ENCODE measurements at regions not wholly inside any gene's neighbourhood (a gene's known extent, or its start where the extent isn't known, plus 50 kb on each side); places are given as distances from the start of the nearest gene placed in this dataset.

DNA sequence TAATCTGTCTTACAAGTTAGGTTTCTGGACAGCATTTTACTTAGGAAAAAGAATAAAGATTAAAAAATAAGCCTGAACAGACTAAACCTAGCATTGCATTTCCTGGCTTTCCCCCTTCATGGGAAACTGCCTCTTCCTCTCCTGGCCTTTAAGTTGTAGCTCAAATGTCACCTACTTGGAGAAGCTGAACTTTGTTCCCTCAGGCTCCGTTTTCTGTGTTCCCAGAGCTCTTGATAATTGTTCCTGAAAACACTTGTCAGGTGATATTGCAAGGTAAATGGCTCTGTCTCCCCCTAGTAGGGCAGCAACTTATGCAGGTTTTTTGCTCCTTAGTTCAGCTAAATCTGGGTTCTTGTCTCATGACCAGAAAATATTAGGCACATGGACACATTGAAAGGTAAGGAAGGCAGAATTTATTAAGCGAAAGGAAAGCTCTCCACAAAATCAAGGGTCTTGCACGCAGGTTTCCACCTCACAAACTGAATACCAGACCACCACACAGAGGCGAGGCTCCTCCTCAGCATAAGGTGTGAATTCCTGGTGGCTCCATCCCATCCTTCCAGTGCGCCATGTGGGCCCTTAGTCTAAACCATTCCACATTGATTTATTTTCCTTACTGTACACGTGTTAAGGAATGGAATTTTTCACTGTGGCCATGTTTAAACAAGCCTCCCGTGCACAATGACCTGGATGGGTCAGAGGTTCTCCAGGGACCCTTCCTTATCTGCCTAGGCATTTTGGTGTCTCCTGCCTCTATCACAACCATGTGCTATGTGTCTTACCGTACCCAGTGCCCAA, 229.3 kb downstream of the HNMT start:
- in situ Hi-C loops (cut with HindIII; ENCODE audit: low pct_unique_long_range_greater_than_20kb, low sequenced_read_pairs), result no loop called here
- no peak for DNase-seq (ENCODE audit: low read depth, low spot score)

DNA sequence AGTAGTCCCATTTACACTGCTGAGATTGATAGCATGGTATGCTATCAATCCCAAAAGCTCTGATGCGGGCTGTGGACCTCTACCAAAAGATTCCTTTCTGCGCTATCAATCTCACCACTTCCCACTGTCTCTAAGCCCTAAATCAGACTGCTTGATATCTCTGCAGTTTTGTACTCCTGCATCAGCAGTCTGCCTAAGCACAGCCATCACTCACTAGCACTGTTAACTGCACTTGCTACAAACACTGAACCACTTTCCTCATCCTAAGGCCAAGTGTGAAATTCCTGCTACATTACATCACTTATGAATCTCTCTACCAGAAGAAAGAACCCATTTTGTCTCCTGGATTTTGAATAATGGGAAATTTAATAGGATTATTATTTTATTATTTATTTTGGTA, 237.0 kb downstream of the HNMT start:
- DNase-seq (ENCODE audit: low read depth, low spot score), result no peak
- in situ Hi-C loops (cut with HindIII; ENCODE audit: low pct_unique_long_range_greater_than_20kb, low sequenced_read_pairs), result no loop called here

DNA sequence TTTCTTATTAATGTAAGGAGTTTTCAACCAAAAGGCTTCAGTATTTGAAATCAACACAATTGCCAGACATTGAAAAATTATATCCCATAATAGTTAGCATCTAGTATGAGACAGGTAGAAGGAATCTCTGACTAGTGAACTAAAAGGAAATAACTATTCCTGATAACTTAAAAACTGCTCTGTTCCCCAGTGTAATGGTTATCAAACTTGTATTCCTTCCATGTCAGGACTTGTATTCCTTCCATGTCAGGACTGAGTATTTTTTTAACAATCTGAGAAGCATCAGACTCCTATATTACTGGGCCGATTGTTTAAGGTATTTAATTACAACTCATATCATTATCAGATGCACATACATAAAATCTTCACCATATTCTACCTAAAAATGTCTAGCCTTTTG, 238.5 kb downstream of the HNMT start:
- no peak for DNase-seq (ENCODE audit: low read depth, low spot score)
- in situ Hi-C loops (cut with HindIII; ENCODE audit: low pct_unique_long_range_greater_than_20kb, low sequenced_read_pairs), result no loop called here

DNA sequence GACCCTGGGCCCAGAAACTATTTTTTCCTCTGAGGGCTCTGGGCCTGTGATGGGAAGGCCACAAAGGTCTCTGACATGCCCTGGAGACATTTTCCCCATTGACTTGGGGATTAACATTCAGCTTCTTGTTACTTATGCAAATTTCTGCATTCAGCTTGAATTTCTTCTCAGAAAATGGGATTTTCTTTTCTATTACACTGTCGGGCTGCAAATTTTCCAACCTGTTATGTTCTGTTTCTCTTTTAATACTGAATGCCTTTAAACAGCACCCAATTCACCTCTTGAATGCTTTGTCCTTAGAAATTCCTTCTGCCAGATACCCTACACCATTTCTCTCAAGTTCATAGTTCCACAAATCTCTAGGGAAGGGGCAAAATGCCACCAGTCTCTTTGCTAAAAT, 241.0 kb downstream of the HNMT start:
- no peak for DNase-seq (ENCODE audit: low read depth, low spot score)
- in situ Hi-C loops (cut with HindIII; ENCODE audit: low pct_unique_long_range_greater_than_20kb, low sequenced_read_pairs), result no loop called here

DNA sequence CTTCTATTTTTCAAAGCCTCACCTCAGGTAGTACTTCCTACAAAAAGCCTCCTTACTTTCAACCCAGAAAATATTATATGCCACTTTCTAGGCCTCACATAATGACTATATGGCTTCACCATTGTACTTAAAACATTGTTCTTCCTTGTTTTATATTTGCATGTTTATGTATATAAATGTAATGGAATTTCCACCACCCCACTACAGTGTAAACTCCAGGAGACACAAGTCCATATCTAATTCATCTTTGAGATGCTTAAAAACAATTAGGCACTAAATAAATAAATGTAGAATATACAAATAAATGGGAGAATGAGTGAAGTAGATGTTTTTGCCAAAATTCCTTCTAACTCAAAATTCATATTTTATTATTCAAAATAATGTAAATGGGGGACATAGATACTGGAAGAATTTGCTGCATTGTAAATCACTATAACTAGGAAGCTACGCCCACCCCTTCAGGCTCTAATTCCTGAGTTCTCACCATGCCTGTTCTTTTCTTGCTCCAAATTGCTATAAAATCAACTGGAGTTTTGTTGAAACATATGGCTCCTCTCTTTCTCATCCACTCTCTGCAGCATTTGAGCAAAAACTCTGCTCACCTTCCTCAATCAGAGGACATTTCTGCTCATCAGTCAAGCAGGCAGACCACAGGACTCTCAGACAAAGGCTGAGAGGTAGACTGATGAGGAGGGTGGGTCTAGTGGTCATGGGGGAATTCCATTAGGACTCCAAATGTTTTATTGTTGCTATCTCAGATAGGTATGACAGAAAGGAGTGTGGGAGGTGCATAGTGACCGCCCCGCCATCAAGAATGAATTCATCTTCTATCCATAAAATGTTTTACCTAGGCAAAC, 243.0 kb downstream of the HNMT start:
- DNase-seq (ENCODE audit: low read depth, low spot score), result no peak
- in situ Hi-C loops (cut with HindIII; ENCODE audit: low pct_unique_long_range_greater_than_20kb, low sequenced_read_pairs), result no loop called here

DNA sequence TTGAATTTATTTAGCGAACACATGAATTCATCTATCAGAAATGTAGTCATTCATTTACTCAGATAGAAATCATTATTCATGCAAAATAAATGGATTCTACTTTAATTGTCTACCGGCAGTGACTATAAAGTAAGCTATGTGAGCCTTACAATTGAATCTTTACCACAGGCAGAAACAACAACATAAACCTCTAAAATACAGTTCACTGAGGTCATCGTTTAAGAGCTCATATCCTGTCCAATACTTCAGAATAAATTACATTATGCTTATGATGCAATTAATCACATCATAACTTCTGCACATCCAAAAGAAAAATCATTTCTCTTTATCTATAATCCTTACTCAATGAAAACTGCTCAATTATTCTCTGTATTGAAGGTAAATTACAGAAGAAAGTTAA, 244.7 kb downstream of the HNMT start:
- no peak for DNase-seq (ENCODE audit: low read depth, low spot score)
- in situ Hi-C loops (cut with HindIII; ENCODE audit: low pct_unique_long_range_greater_than_20kb, low sequenced_read_pairs), result no loop called here

DNA sequence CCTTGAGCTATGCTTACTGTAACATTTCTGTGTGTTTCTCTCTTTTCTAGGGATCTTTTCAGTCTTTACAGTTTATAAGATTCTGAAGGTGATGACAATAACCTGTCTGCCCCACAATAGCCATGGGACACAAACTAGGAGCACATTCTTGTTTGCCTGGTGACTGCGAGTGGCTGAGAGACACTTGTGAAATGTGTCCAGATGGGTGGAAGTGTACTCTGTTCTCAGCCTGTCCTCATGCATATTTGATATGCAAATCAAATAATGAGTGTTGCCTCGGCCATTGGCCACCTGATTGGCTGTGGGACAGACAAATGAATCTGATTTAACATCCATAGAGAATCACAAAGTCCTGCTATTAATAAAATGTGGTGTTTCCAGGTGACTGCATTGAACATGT, 246.2 kb downstream of the HNMT start:
- in situ Hi-C loops (cut with HindIII; ENCODE audit: low pct_unique_long_range_greater_than_20kb, low sequenced_read_pairs), result no loop called here

DNA sequence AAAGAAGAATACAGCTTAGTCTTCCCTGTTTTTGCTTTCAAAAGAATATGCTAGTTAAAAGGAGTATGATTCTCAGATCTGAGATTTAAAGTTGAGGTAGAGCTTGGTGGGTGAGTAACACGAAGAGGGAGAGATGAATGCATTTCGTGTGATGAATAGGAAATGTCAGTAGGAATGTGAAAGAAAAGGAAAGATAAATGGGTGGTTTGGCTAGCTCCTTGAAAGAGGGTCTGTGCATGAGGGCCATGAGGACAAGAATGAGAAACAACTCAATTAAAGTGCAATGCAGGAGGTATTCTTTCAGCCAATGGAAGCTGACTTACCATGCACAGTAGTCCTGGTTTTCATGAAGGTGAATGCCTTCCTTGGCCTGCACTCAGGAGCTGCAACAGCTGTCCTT, 248.2 kb downstream of the HNMT start:
- DNase-seq (ENCODE audit: low read depth, low spot score), result no peak
- in situ Hi-C loops (cut with HindIII; ENCODE audit: low pct_unique_long_range_greater_than_20kb, low sequenced_read_pairs), result no loop called here

More for the DNA sequence above, 246.2 kb downstream of the HNMT start:
- no peak for DNase-seq (ENCODE audit: low read depth, low spot score)

DNA sequence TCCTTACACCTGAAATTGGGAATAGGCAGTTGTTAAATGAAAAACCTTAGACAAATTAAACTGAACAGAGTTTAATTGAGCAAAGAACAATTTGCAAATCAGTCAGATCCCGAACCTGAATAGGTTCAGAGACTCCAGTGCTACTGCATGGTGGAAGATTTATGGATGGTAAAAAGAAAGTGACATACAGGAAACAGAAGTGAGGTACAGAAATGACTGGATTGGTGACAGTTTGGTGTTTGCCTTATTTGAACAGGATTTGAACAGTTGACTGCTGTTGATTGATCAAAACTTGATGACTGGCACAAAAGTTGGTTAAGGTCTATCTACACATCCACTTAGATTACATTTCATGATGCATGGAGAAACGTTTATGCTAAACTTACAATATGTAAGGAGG, 248.8 kb downstream of the HNMT start:
- in situ Hi-C loops (cut with HindIII; ENCODE audit: low pct_unique_long_range_greater_than_20kb, low sequenced_read_pairs), result no loop called here
- DNase-seq (ENCODE audit: low read depth, low spot score), result no peak

DNA sequence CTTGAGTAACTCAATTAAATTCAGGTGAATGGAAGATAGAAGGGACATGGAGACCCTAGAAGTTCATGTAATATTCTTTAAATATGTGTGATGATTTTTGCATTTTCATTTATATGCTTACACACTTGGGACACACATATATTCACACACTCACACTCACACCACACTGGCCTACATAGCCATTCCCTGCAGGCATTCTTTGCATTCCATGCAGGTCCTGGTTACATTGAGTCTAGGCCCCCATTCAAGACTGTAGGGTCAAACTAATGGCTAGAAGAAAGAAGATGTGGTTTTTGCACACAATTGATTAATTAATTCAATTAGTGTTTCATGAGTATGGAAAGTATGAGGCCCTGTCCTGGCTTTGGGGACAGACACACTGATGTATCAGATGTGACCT, 249.4 kb downstream of the HNMT start:
- DNase-seq (ENCODE audit: low read depth, low spot score), result no peak
- in situ Hi-C loops (cut with HindIII; ENCODE audit: low pct_unique_long_range_greater_than_20kb, low sequenced_read_pairs), result no loop called here

DNA sequence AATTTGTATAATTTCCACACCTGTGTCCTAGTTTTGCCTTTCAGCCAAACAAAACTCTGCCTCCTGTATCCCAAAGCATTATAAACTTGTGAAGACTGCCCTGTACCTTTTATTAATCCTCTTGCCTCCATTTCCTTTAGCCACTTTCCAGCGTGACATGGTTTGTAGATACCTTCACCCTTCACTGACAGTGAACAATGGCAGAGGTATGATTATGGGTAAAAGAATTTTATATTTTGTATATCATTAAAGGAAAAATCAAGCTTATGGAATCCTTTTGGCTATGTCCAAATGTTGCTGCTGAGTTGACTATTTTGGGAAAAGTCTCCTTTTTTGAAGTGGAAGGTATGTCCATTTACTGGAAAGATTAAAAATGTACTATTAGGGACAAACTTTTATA, 251.7 kb downstream of the HNMT start:
- in situ Hi-C loops (cut with HindIII; ENCODE audit: low pct_unique_long_range_greater_than_20kb, low sequenced_read_pairs), result no loop called here
- no peak for DNase-seq (ENCODE audit: low read depth, low spot score)

DNA sequence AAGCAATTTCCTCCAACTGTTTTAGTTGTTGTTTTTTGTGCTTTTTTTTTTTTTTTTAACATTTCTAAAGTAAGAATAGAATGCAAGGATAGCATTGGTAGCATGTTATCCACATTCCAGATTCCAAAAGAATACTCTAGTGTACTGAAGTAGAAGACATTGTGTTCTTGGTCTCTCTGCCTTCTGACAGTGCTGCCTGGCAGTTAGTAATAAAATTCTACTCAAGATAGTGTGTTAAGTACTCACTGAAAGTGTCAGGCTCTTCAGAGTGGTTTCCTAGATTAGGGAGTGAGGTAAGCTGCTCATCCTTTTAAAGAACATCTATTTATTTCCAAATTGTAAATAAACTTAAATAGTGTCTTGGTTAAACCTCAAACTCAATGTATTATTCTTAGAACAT, 253.7 kb downstream of the HNMT start:
- no peak for DNase-seq (ENCODE audit: low read depth, low spot score)
- in situ Hi-C loops (cut with HindIII; ENCODE audit: low pct_unique_long_range_greater_than_20kb, low sequenced_read_pairs), result no loop called here

DNA sequence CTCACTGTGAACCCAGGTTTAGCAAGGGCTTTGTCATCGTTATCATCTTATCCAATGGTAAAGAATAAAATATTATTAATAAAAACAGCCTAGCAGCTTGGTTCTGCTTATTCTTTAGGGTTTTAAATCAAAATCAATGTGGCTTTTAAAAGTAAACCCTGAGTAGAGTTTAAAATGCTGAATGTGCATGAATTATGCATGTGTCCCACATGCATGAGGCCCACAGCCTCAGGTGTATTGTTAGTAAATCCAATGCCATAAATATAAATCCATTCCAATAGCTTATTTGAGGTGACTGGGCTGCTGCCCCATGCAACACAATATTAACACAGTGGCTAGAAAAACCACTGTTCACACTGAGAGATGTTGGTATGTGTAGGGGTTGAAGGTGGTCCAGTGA, 254.1 kb downstream of the HNMT start:
- in situ Hi-C loops (cut with HindIII; ENCODE audit: low pct_unique_long_range_greater_than_20kb, low sequenced_read_pairs), result no loop called here
- no peak for DNase-seq (ENCODE audit: low read depth, low spot score)

DNA sequence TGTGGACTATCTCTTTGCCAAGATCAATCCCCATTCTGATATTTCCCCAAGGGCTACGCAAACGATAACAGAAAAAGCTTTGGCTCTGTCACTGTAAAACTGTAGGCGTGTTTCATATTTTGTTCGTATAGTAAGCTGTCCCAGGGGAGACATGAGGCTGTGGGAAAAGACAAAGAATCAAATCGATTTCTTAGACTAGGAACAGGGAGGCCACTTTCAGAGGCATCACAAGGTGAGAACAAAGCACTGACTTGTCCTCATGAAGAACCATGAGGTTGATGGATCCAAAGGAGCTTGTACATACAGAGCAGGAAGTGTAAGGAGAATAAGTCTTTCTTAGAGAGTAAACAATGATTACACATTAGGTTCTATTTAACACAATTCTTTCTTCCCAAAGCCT, 255.7 kb downstream of the HNMT start:
- DNase-seq (ENCODE audit: low read depth, low spot score), result peak; percentile 93
- in situ Hi-C loops (cut with HindIII; ENCODE audit: low pct_unique_long_range_greater_than_20kb, low sequenced_read_pairs), result no loop called here

DNA sequence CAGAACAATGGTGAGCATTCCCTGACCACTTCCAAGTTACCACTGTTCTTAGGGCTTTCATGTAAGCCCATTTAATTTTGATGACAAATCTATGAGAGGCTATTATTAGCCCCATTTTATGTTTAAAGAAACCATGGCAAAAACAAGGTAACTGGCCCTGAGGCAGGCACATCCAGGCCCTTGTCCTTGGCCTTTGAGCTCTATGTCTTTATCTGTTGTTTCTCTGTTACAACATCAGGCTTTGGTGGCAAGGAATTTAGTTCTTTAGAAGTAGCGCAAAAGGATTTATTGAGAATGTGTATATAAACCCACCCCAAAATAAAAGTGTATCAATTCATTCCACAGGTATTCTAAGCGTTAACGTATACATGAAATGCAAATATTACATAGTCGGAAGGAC, 257.1 kb downstream of the HNMT start:
- in situ Hi-C loops (cut with HindIII; ENCODE audit: low pct_unique_long_range_greater_than_20kb, low sequenced_read_pairs), result no loop called here

DNA sequence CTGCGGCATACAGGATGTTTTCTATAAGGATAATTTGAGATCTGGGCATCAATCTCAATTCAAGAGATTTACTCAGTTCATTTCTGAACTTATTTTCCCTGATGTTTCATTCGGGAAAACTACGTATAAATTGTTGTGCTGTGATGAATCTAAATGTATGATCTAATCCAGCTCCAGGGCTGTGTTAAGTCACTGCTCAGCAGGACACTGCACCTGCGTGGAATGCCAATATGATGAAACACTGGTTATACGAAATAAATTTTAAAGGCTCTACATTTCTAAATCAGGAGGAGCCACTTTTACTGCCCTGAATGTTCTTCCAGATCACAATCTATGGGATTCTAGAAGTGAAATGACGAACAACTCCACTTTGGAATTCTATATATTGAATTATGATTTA, 259.0 kb downstream of the HNMT start:
- no peak for DNase-seq (ENCODE audit: low read depth, low spot score)
- in situ Hi-C loops (cut with HindIII; ENCODE audit: low pct_unique_long_range_greater_than_20kb, low sequenced_read_pairs), result no loop called here

More for the DNA sequence above, 257.1 kb downstream of the HNMT start:
- DNase-seq (ENCODE audit: low read depth, low spot score), result no peak

DNA sequence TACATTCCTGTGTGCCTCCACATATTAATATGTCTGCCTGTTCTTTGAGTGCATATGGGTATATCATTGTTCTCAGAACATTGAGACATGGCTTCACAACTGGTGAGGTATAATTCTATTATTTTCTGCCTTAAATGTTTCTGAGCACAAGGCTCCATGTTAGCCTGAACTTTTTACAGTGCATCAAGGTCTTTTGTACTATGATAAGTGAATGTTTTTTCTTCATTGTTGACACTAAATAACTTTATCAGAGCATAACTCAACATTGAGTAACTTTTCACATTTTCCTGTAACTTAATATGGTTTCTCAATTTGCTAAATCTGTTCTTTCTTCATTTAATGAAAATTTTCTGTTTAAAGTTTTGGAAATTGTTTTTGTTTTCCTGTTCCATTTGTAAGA, 262.9 kb downstream of the HNMT start:
- DNase-seq (ENCODE audit: low read depth, low spot score), result no peak
- in situ Hi-C loops (cut with HindIII; ENCODE audit: low pct_unique_long_range_greater_than_20kb, low sequenced_read_pairs), result no loop called here

DNA sequence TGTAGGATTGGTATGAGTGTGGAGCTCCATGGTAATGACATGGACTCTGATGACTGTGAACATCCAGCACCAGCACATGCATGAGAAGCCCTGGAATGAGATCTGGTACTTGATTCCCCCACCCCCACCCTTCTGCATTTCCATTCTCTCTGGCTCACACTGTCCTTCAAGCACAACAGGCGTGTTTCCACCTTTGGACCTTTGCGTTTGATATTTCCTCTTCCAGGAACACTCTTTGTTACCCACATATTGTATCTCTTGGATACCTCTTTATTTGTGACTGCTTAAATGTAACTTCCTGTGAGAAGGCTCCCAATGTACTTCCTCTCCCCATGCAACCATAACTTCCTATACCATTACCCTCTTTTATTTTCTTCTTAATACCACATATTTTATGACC, 263.8 kb downstream of the HNMT start:
- in situ Hi-C loops (cut with HindIII; ENCODE audit: low pct_unique_long_range_greater_than_20kb, low sequenced_read_pairs), result no loop called here

DNA sequence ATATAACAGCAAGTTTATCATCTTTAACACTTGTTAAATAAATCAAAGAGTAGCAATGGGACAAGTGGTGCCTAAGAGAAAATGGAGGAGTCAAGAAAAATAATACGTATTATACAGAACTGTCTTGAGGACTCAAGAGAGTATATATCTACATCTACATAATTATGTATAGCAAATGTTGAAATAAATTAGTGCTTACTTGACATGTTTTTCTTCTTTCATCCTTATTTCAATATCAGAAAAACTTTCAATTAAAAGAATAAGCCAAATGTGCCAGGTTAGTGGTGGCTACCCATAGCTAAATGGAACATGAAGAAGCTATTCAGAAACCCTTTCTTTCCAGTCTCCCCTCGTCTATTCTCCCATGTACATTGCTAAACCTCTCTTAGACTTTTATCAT, 267.3 kb upstream of the SPOPL start:
- in situ Hi-C loops (cut with HindIII; ENCODE audit: low pct_unique_long_range_greater_than_20kb, low sequenced_read_pairs), result no loop called here
- no peak for DNase-seq (ENCODE audit: low read depth, low spot score)

More for the DNA sequence above, 263.8 kb downstream of the HNMT start:
- DNase-seq (ENCODE audit: low read depth, low spot score), result no peak
